BE2C (cell line): ENCODE measurements at regions not wholly inside any gene's neighbourhood (a gene's known extent, or its start where the extent isn't known, plus 50 kb on each side); places are given as distances from the start of the nearest gene placed in this dataset.

Source experiments
- DNase-seq: peaks from one replicate; pipeline ENCODE4 v3.0.0-alpha.2; 2020
- H3K27me3 ChIP-seq: fragments of 250-450 bp; sonication (Bioruptor Pico); 2 replicates; pipeline ENCODE4 v1.5.1; 2020; ENCODE audit warnings: mild to moderate bottlenecking
- H3K36me3 ChIP-seq: fragments of 250-450 bp; sonication (Bioruptor Pico); 2 replicates; pipeline ENCODE4 v1.5.1; 2020; ENCODE audit warnings: mild to moderate bottlenecking
- H3K4me1 ChIP-seq: fragments of 250-450 bp; sonication (Bioruptor Pico); 2 replicates; pipeline ENCODE4 v1.5.1; 2020
- H3K4me3 ChIP-seq: 2 replicates; pipeline ENCODE4 v1.5.1; 2011; ENCODE audit warnings: low read depth, low read length
- H3K9me3 ChIP-seq: fragments of 250-450 bp; sonication (Bioruptor Pico); 2 replicates; pipeline ENCODE4 v1.5.1; 2020
- TF ChIP-seq, protein P1 (sequence below): IDR thresholded peaks from 2 replicates; pipeline ENCODE4 v1.5.1; 2012; ENCODE audit warnings: mild to moderate bottlenecking, low read depth, low read length

DNA sequence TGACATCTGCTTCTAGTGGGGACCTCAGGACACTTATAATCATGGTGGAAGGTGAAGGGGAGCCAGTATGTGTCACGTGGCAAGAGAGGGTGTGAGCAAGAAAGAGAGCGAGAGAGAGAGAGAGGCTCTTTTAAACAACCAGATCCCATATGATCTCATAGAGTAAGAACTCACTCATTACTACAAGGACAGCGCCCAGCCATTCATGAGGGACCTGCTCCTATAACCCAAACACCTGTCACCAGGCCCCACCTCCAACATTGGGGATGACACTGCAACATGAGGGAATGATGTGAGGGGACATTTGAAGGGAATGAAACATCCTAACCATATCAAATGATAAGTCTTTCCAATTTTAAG lies 427.5 kb downstream of the EFNA5 start:
- no peak for DNase-seq
- H3K4me1 ChIP-seq = no peaks in the 10 kb centered on the region; the same call in 1 of the 2 replicates
- no peaks in the 10 kb centered on the region for H3K27me3 ChIP-seq
- H3K36me3 ChIP-seq = no peaks in the 10 kb centered on the region
- H3K9me3 ChIP-seq = no peaks in the 10 kb centered on the region; the same call in 1 of the 2 replicates
- no peak overlapping the region for H3K4me3 ChIP-seq
- TF ChIP-seq, protein P1, sequence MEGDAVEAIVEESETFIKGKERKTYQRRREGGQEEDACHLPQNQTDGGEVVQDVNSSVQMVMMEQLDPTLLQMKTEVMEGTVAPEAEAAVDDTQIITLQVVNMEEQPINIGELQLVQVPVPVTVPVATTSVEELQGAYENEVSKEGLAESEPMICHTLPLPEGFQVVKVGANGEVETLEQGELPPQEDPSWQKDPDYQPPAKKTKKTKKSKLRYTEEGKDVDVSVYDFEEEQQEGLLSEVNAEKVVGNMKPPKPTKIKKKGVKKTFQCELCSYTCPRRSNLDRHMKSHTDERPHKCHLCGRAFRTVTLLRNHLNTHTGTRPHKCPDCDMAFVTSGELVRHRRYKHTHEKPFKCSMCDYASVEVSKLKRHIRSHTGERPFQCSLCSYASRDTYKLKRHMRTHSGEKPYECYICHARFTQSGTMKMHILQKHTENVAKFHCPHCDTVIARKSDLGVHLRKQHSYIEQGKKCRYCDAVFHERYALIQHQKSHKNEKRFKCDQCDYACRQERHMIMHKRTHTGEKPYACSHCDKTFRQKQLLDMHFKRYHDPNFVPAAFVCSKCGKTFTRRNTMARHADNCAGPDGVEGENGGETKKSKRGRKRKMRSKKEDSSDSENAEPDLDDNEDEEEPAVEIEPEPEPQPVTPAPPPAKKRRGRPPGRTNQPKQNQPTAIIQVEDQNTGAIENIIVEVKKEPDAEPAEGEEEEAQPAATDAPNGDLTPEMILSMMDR = no peak

DNA sequence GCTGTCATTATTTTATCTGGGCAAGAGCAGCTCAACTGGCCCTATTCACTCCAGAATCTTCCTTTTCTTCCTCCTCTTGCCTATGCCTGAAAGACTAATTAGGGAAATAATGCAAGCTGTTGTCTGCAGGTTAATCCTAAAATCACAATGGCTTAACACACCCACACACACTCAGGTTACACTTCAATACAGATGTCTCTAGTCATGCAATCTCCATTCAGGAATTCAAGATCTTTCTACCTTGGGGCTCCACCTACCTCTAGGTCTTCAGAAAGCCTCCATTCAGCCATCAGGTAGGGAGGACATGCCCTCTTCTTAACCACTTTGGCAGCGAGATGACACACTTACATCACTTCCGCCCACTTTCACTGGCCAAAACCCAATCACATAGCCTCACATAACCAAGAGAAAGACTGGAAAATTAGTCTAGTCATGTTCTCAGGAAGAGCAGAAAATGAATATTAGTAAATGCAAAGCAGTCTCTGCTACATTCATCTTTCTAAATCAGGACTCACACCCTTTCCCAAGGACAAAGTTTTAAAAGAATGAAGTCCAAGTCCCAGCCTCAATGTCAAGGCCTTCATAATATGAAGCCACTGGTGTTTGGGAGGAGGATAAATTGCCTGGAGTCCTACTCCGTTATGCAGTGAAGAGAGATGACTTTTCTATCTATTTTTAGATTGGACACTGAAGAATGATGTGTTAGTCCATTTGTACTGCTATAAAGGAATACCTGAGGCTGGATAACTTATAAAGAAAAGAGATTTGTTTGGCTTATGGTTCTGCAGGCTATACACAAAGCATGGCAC lies 428.1 kb downstream of the EFNA5 start:
- no peak for DNase-seq
- TF ChIP-seq, protein P1 = no peak
- H3K9me3 ChIP-seq = no peaks in the 10 kb centered on the region

DNA sequence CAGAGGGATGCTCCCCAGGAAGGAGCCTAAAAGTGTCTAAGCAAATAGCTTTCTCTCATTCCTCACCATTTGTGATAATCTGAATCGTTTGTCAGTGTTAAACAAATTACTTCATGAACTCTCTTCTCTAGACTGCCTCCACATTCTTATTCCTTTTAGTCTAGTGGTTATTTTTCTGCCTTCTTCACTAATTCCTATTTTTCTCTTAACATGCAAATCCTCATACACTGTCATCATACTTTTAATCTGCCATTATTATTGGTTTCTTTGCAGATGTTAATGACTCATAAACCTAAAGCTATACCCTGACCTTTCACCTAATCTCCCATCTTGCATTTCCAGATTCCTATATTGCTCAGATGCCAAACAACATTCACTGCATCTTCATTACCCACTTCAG lies 428.9 kb downstream of the EFNA5 start:
- DNase-seq = no peak
- Histone ChIP-seq H3K36me3 (no peaks in the 10 kb centered on the region), H3K9me3 (no peaks in the 10 kb centered on the region), H3K4me1 (no peaks in the 10 kb centered on the region), H3K27me3 (no peaks in the 10 kb centered on the region), H3K4me3 (no peak overlapping the region)
- TF ChIP-seq, protein P1 = no peak

More for the DNA sequence above, 428.1 kb downstream of the EFNA5 start:
- Histone ChIP-seq H3K27me3 (no peaks in the 10 kb centered on the region), H3K4me3 (no peak overlapping the region), H3K4me1 (no peaks in the 10 kb centered on the region), H3K36me3 (no peaks in the 10 kb centered on the region)

DNA sequence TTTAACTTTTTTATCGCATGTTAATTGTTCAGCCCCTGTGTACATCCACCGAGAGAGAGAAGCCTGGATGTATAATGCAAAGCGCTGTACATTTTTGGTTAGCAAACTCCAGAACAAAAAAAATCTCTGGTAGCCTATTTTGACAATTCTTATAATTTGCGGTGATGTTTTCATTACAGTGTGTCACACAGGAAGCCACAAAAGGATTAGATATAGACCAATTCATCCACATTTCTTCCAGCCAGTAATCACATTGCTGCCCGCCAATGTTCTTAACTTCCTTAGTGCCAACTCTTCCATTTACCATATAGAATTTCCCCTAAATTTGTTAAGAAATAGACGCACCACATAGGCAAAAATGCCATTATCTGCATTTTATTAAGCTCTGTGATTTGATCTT lies 435.6 kb downstream of the EFNA5 start:
- H3K36me3 ChIP-seq = no peaks in the 10 kb centered on the region
- H3K27me3 ChIP-seq = no peaks in the 10 kb centered on the region
- no peak overlapping the region for H3K4me3 ChIP-seq
- H3K4me1 ChIP-seq = no peaks in the 10 kb centered on the region
- no peak for DNase-seq
- no peaks in the 10 kb centered on the region for H3K9me3 ChIP-seq
- TF ChIP-seq, protein P1 = no peak

DNA sequence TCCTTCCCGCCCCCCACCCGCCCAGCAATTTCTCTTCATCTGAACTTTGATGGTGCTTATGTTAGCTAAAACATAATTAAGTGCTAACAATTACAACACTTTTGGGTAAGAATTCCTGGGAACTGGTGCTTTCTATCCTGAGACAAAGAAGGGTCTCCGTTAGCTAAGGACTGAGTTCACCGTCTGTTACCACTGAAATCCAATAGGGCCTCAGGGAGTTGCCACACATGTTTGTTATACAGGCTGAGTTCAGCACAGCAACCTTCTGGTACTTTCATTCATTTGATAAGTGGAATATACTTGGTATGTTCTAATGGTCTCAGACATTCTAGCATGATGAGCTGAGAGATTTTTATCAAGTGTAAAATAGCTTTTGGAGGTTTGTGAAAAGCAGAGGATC lies 437.9 kb downstream of the EFNA5 start:
- DNase-seq = no peak

DNA sequence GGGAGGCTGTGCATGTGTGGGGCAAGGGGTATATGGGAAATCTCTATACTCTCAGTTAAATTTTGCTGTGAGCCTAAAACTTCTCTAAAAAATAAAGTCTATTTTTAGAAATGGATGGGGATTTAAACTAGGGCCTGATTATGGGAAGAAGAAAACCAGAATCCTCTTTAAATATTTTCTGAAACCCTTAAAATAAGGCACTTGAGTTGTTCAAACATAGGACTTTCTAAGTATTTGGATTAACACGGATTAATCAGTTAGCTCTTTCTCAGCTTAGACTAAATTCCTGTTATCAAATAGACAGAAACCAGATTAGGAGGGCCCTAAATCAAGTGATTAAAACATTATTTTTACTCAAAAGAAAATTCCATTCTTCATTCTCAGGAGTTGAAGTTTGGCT lies 438.4 kb downstream of the EFNA5 start:
- TF ChIP-seq, protein P1 = no peak
- Histone ChIP-seq H3K9me3 (no peaks in the 10 kb centered on the region), H3K4me3 (no peak overlapping the region), H3K36me3 (no peaks in the 10 kb centered on the region), H3K4me1 (no peaks in the 10 kb centered on the region), H3K27me3 (no peaks in the 10 kb centered on the region)
- DNase-seq = no peak

More for the DNA sequence above, 437.9 kb downstream of the EFNA5 start:
- H3K36me3 ChIP-seq = no peaks in the 10 kb centered on the region
- TF ChIP-seq, protein P1 = no peak
- H3K4me1 ChIP-seq = no peaks in the 10 kb centered on the region
- no peaks in the 10 kb centered on the region for H3K9me3 ChIP-seq
- no peaks in the 10 kb centered on the region for H3K27me3 ChIP-seq
- H3K4me3 ChIP-seq = no peak overlapping the region
